Loucy (cell line): ENCODE measurements at regions not wholly inside any gene's neighbourhood (a gene's known extent, or its start where the extent isn't known, plus 50 kb on each side); places are given as distances from the start of the nearest gene placed in this dataset.

ENCODE experiments used
- EZH2phosphoT487 ChIP-seq: fragments of 200-600 bp; IDR thresholded peaks from 2 replicates; pipeline ENCODE4 v1.6.1; 2018; ENCODE audit warnings: antibody characterized with exemption, mild to moderate bottlenecking, moderate library complexity, borderline replicate concordance
- TF ChIP-seq, protein P1 (sequence below): fragments of 200-600 bp; sonication (generic); conservative IDR thresholded peaks from 2 replicates; pipeline ENCODE4 v1.5.1; 2014; ENCODE audit warnings: mild to moderate bottlenecking, antibody characterized with exemption, low read length

- TF ChIP-seq EZH2phosphoT487, result no peak
- TF ChIP-seq, protein P1, sequence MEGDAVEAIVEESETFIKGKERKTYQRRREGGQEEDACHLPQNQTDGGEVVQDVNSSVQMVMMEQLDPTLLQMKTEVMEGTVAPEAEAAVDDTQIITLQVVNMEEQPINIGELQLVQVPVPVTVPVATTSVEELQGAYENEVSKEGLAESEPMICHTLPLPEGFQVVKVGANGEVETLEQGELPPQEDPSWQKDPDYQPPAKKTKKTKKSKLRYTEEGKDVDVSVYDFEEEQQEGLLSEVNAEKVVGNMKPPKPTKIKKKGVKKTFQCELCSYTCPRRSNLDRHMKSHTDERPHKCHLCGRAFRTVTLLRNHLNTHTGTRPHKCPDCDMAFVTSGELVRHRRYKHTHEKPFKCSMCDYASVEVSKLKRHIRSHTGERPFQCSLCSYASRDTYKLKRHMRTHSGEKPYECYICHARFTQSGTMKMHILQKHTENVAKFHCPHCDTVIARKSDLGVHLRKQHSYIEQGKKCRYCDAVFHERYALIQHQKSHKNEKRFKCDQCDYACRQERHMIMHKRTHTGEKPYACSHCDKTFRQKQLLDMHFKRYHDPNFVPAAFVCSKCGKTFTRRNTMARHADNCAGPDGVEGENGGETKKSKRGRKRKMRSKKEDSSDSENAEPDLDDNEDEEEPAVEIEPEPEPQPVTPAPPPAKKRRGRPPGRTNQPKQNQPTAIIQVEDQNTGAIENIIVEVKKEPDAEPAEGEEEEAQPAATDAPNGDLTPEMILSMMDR, result no peak
Observed at GRCh38 chr6:169028343-169028742, 225.3 kb downstream of the THBS2 start.
